ENCODE measurements at regions not wholly inside any gene's neighbourhood (a gene's known extent, or its start where the extent isn't known, plus 50 kb on each side); places are given as distances from the start of the nearest gene placed in this dataset.

GRCh38 chr4:117700111-117700892, 334.0 kb upstream of the NDST3 start:
- TF ChIP-seq MAFK (IDR thresholded peaks at IDR 0.05; ENCODE audit: partially characterized antibody) (peak; percentile 42), CHD4 (IDR thresholded peaks at IDR 0.05; ENCODE audit: borderline replicate concordance) (no peak)
- no peak overlapping the region for H3K27ac ChIP-seq
- no peaks in the 10 kb centered on the region for H3K9me3 ChIP-seq
- CTCF ChIA-PET, result no interaction called here
- WGBS (ENCODE audit: missing lambda C conversion rate), result 4% methylated on average over 3 of the region's 3 CpGs
- H3K4me2 ChIP-seq, result no peak overlapping the region
- 0 out of 6 replicates have a peak, but pooled peaks of 1 of the 2 experiments have one; percentile 37 for ATAC-seq
- POLR2A ChIA-PET, result no interaction called here
- peak in 1 of 2 experiments; percentile 2 for DNase-seq (ENCODE audit: low read depth in 1 of 2, low spot score in 1 of 2)
- H3K4me1 ChIP-seq, result no peaks in the 10 kb centered on the region
- no peak for FAIRE-seq
- no peak overlapping the region for H3K4me3 ChIP-seq

- Histone ChIP-seq H3K27ac (no peak overlapping the region), H3K4me1 (no peaks in the 10 kb centered on the region), H3K4me2 (no peak overlapping the region), H3K4me3 (no peak overlapping the region), H3K9me3 (no peaks in the 10 kb centered on the region)
- TF ChIP-seq SREBF2 (IDR thresholded peaks at IDR 0.05) (no peak), EHF (CRISPR knock-in tag; IDR thresholded peaks at IDR 0.05) (no peak)
- ChIA-PET POLR2A (no interaction called here), CTCF (no interaction called here)
- FAIRE-seq, result no peak
- 10% methylated on average over 3 of the region's 3 CpGs for WGBS (ENCODE audit: missing lambda C conversion rate)
- no peak for DNase-seq (ENCODE audit: low read depth in 1 of 2, low spot score in 1 of 2)
- no peak for ATAC-seq
These were observed 331.9 kb upstream of the NDST3 start for GRCh38 chr4:117702353-117702752.

DNA sequence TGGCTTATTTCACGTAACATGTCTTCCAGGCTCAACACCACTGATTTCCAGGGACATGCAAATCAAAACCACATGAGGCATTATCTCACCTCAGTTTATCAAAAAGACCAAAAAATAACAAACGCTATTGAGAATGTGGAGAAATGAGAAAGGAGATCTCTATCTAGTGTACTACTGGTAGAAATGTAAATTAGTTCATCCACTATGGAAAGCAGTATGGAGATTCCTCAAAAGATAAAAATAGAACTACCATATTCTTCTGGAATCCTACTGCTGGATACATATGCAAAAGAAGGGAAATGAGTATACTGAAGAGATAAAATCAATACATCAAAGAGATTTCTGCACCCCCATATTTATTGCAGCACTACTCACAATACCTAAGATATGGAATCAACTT, 329.6 kb upstream of the NDST3 start:
- FAIRE-seq (no peak), ATAC-seq (no peak), DNase-seq (ENCODE audit: low read depth in 1 of 2, low spot score in 1 of 2) (no peak)
- no peak overlapping the region for H3K4me2 ChIP-seq
- H3K4me1 ChIP-seq, result no peaks in the 10 kb centered on the region
- H3K27ac ChIP-seq, result no peak overlapping the region
- POLR2A ChIA-PET, result no interaction called here
- H3K4me3 ChIP-seq, result no peak overlapping the region
- CTCF ChIA-PET, result no interaction called here
- TF ChIP-seq JUNB (IDR thresholded peaks at IDR 0.05), result no peak
- TF ChIP-seq MAFK (IDR thresholded peaks at IDR 0.05; ENCODE audit: partially characterized antibody), result no peak
- TF ChIP-seq, protein P1, sequence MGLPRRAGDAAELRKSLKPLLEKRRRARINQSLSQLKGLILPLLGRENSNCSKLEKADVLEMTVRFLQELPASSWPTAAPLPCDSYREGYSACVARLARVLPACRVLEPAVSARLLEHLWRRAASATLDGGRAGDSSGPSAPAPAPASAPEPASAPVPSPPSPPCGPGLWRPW (IDR thresholded peaks at IDR 0.05), result no peak
- no peak for TF ChIP-seq CBX8 (IDR thresholded peaks at IDR 0.05)
- TF ChIP-seq, protein P2, sequence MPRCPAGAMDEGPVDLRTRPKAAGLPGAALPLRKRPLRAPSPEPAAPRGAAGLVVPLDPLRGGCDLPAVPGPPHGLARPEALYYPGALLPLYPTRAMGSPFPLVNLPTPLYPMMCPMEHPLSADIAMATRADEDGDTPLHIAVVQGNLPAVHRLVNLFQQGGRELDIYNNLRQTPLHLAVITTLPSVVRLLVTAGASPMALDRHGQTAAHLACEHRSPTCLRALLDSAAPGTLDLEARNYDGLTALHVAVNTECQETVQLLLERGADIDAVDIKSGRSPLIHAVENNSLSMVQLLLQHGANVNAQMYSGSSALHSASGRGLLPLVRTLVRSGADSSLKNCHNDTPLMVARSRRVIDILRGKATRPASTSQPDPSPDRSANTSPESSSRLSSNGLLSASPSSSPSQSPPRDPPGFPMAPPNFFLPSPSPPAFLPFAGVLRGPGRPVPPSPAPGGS (IDR thresholded peaks at IDR 0.05), result no peak
- TF ChIP-seq, protein P3, sequence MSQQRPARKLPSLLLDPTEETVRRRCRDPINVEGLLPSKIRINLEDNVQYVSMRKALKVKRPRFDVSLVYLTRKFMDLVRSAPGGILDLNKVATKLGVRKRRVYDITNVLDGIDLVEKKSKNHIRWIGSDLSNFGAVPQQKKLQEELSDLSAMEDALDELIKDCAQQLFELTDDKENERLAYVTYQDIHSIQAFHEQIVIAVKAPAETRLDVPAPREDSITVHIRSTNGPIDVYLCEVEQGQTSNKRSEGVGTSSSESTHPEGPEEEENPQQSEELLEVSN (IDR thresholded peaks at IDR 0.05; ENCODE audit: borderline replicate concordance, low read depth), result no peak
- no peak for TF ChIP-seq ATOH8 (CRISPR knock-in tag; IDR thresholded peaks at IDR 0.05; ENCODE audit: low read depth)
- TF ChIP-seq POLR2A (IDR thresholded peaks at IDR 0.05; ENCODE audit: low read length), result no peak
- TF ChIP-seq, protein P4, sequence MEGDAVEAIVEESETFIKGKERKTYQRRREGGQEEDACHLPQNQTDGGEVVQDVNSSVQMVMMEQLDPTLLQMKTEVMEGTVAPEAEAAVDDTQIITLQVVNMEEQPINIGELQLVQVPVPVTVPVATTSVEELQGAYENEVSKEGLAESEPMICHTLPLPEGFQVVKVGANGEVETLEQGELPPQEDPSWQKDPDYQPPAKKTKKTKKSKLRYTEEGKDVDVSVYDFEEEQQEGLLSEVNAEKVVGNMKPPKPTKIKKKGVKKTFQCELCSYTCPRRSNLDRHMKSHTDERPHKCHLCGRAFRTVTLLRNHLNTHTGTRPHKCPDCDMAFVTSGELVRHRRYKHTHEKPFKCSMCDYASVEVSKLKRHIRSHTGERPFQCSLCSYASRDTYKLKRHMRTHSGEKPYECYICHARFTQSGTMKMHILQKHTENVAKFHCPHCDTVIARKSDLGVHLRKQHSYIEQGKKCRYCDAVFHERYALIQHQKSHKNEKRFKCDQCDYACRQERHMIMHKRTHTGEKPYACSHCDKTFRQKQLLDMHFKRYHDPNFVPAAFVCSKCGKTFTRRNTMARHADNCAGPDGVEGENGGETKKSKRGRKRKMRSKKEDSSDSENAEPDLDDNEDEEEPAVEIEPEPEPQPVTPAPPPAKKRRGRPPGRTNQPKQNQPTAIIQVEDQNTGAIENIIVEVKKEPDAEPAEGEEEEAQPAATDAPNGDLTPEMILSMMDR (IDR thresholded peaks at IDR 0.05), result no peak
- 10% methylated on average over 2 of the region's 2 CpGs for WGBS (ENCODE audit: missing lambda C conversion rate)
- no peaks in the 10 kb centered on the region for H3K9me3 ChIP-seq

GRCh38 chr4:117740736-117741135, 293.6 kb upstream of the NDST3 start:
- no peak overlapping the region for H3K27ac ChIP-seq
- TF ChIP-seq FOSB (CRISPR knock-in tag; IDR thresholded peaks at IDR 0.05) (no peak), ATOH8 (CRISPR knock-in tag; IDR thresholded peaks at IDR 0.05; ENCODE audit: low read depth) (no peak), POLR2AphosphoS2 (conservative IDR thresholded peaks at IDR 0.05; ENCODE audit: low read length) (no peak), HEYL (CRISPR knock-in tag; IDR thresholded peaks at IDR 0.05) (no peak), POLR2A (IDR thresholded peaks at IDR 0.05; ENCODE audit: low read length) (no peak), HOXB13 (CRISPR knock-in tag; IDR thresholded peaks at IDR 0.05; ENCODE audit: low read depth) (no peak), PHF8 (IDR thresholded peaks at IDR 0.05; ENCODE audit: borderline replicate concordance, low read depth) (no peak), ESRRA (IDR thresholded peaks at IDR 0.05; ENCODE audit: borderline replicate concordance, low read length) (no peak), ZFP36 (IDR thresholded peaks at IDR 0.05; ENCODE audit: borderline replicate concordance, partially characterized antibody) (no peak), CBX8 (IDR thresholded peaks at IDR 0.05) (no peak), KDM5A (IDR thresholded peaks at IDR 0.05) (no peak), SREBF2 (IDR thresholded peaks at IDR 0.05) (no peak), NR3C1 (IDR thresholded peaks at IDR 0.05) (no peak), MYC (IDR thresholded peaks at IDR 0.05; ENCODE audit: borderline replicate concordance, low read length) (no peak), JUNB (IDR thresholded peaks at IDR 0.05) (no peak), ELK1 (IDR thresholded peaks at IDR 0.05; ENCODE audit: low read depth, low read length) (no peak)
- no peaks in the 10 kb centered on the region for H3K4me1 ChIP-seq
- H3K4me3 ChIP-seq, result no peak overlapping the region
- H3K9me3 ChIP-seq, result no peaks in the 10 kb centered on the region
- no CpG with 5 or more reads among the region's 1 CpG for WGBS (ENCODE audit: missing lambda C conversion rate)
- no peak for FAIRE-seq
- ATAC-seq, result no peak
- H3K4me2 ChIP-seq, result no peak overlapping the region
- ChIA-PET CTCF (no interaction called here), POLR2A (no interaction called here)
- no peak for DNase-seq (ENCODE audit: low read depth in 1 of 2, low spot score in 1 of 2)

Data from A549 (cell line).